GM18858 (cell line): ENCODE measurements at regions not wholly inside any gene's neighbourhood (a gene's known extent, or its start where the extent isn't known, plus 50 kb on each side); places are given as distances from the start of the nearest gene placed in this dataset.
A peak's percentile ranks its signal among the peaks of the same experiment; 100 is the strongest.
"Not testable (repeated sequence)": the region's sequence is repeated elsewhere in the genome, so short reads cannot be mapped to it uniquely, and the experiment has no call there.

Experiments
- ATAC-seq: cut with Tn5 transposase; IDR thresholded peaks from one replicate; pipeline ENCODE4 v1.9.1; 2021; ENCODE audit not compliant: unreplicated experiment

DNA sequence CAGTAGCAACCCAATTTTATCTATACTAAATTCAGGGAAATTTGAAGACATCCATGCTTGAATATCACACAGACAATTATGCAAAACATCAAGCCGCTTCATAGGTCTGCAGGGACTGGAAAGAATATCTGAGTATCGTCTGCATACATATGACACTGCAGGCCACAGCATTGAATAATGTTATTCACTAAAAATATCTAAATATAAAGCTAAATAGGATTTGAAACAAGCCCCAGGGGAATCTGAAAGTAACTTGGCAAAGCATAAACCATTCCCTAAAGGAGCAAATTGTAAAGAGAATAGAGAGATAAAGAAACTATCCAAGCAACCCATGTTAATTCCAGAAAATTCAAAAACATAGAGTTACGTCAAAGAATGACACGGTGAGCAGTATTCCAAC, 1251.0 kb downstream of the PCDH17 start:
- ATAC-seq, result no peak

DNA sequence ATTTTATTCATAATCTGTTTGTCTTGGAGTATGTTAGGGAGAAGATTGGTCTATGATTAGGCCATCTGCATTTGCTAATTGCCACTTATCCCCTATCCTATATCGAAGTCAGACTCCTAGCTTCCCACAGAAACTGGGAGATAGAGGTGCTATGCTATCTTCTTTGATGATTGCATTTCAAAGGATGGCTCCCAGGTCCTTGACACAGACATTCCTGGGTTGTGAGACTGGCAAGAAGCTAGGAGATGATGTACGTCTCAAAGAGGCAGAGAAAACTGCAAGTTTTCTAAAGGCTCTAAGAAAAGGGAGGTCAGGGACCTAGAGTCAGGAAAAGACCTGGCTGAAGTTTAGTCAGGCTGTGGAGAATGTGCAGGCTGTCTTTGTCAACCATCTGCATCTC, 1251.9 kb downstream of the PCDH17 start:
- no peak for ATAC-seq

- no peak for ATAC-seq
Observed at GRCh38 chr13:58884353-58885209, 1253.0 kb downstream of the PCDH17 start.

DNA sequence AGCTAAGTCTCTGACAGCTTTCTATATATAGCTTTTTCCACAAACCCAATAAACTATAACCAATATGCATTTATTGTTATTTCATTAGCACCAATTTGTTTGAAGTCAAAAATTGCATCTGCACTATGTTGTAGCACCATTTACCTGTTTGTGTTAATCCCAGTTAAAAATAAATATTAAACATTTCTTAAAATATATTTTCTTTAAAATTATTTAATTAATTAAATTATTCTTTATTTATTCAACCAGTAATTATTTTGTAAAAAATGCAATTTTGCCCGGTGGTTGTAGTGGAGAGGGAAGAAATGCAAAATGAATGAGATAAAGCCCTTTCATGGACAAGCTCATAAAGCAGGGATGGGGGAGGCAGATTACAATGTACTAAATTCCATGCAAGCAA, 1257.9 kb downstream of the PCDH17 start:
- ATAC-seq, result no peak

- ATAC-seq, result no peak
Observed at GRCh38 chr13:58893396-58893795, 1261.9 kb downstream of the PCDH17 start.

DNA sequence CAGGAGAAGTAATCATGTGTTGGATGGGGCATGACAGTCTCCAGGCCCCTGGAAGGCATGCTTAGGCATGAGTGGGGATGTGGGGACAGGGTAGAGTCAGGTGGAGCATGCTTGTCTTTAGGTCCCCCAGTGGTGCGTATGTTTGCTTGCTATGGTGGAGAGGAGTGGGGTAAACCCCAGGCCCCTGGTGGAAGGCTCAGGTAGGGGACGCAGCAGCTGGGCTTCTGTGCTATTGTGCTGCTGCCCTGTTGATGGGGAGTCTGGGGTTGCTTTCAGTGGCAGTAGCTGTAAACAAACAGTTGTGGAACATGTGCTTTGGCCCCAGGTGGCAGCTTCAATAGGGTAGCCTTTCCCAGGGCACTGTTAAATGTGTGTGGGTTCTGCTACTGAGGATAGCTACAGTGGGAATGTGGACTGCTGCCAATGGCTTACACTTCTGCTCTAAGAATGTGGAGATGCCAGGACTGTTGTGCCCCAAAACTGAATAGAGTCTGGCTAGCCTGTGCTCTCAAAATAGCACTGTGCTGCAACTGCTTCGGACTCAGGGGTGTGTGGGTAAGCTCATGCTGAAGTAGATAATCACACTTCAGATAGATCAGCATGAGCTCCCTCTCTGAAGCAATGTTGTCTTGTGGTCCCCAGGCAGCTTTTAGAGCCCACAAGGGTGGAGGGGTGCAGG, 1257.3 kb downstream of the DIAPH3 start:
- no peak for ATAC-seq

- ATAC-seq, result no peak
Observed at GRCh38 chr13:58907347-58907746, 1256.4 kb downstream of the DIAPH3 start.

GRCh38 chr13:58908019-58908679, 1255.6 kb downstream of the DIAPH3 start:
- ATAC-seq, result peak; percentile 52

- no peak for ATAC-seq
Observed at GRCh38 chr13:58919551-58919950, 1244.2 kb downstream of the DIAPH3 start.

DNA sequence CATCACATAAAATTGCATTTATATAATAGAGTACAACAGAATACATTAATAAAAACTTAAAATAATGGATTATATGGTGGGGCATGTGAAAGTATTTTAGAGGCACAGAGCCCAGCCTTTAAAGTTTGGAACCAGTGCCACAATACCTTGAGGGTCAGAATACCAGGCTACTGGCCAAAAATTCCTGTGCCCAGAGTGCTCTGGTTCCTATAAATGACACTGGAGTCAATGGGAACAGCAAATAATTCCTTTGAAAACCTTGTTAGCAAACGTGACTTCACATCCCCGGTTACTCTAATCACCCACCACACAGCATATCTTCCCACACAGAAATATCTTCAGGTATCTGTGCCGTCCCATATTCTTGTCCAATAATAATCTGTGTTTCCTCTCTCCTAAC, 1242.6 kb downstream of the DIAPH3 start:
- ATAC-seq, result no peak

DNA sequence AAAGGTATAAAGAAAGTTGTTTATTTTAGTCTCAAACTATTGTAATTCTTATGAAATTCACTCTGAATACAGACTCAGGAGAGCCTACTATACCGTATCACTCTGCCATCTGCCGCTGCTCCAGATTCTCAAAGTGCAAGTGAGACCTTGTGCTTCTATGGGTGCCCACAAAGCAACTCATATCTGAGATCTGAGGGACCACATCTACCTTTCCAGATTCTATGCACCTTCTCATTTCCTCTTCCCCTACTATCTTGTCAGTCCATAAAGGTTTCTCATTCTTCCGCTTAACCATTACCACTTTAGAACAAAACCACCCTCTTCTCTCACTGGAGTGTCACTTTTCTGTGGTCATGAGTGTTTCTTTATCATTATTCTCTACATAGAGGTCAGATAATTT, 1236.9 kb downstream of the DIAPH3 start:
- no peak for ATAC-seq

- no peak for ATAC-seq
Observed at GRCh38 chr13:58933475-58933874, 1230.3 kb downstream of the DIAPH3 start.

- no peak for ATAC-seq
Observed at GRCh38 chr13:58935689-58936088, 1228.0 kb downstream of the DIAPH3 start.

DNA sequence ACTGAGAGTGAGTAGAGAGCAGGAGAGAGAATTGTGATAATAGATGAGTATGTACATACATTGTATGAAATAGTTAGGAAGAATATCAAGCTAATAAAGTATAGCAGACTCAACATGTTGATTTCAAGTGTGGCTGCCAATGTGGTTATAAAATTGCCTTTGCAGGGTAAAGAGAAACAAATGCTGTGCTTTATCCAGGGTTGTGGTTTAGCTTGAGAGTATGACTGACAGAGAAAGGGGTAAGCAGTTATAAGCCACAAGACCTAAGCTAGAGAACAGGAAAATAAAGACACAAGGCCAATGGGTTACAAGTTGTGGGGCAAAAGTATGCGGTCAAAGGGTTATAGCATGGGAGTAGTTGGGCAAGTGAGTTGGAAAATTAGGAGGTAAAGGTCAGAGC, 1217.5 kb downstream of the DIAPH3 start:
- ATAC-seq, result no peak

- ATAC-seq, result no peak
Observed at GRCh38 chr13:58949646-58950045, 1214.1 kb downstream of the DIAPH3 start.

- peak; percentile 25 for ATAC-seq
Observed at GRCh38 chr13:58950911-58951310, 1212.8 kb downstream of the DIAPH3 start.

- peak; percentile 86 for ATAC-seq
Observed at GRCh38 chr13:58953638-58954037, 1210.1 kb downstream of the DIAPH3 start.

DNA sequence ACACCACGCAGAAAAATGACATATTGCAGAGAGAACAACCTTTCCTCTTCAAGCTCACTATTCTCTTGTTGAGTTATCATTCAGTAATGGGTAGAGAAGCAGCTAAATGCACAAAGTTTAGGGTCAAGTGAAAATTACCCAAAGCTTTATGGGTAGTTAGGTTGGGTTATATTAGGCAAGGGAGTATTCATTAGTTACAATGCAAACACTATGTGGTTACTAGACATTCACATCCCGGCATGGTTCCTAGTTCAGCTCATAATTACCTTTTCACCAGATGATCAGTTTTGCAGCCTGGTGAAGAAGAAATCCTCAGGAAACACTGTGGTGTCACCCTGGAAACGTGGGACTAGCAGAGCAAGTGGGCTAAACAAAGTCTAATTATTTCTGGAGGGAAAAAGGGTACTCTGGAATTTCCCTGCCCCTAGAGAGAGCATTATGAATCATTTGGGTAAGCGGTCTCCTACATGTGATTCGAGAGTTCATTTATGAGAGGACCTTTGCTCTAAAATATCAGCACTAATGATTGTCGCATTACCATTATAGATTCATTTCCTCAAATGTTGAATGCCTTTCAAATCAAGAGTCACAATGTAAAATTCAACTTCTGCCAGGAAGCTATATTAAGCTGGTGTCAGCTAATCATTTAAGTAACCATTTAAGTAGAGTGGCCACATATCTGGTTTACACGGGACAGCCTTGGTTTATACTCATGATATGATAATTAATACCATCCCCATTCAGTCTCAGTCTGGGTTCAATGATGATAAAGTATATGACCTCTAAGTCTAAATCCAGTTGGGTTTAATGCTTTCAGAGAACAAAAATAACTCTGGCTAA, 1208.0 kb downstream of the DIAPH3 start:
- ATAC-seq, result peak; percentile 45

DNA sequence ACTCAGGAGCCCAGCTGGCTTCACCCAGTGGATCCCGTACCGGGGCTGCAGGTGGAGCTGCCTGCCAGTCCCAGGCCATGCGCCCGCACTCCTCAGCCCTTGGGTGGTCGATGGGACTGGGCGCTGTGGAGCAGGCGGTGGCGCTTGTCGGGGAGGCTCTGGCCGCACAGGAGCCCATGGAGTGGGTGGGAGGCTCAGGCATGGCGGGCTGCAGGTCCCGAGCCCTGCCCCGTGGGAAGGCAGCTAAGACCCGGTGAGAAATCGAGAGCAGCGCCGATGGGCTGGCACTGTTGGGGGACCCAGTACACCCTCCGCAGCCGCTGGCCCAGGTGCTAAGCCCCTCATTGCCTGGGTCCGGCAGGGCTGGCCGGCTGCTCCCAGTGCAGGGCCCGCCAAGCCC, 1205.6 kb downstream of the DIAPH3 start:
- ATAC-seq, result not testable (repeated sequence)

DNA sequence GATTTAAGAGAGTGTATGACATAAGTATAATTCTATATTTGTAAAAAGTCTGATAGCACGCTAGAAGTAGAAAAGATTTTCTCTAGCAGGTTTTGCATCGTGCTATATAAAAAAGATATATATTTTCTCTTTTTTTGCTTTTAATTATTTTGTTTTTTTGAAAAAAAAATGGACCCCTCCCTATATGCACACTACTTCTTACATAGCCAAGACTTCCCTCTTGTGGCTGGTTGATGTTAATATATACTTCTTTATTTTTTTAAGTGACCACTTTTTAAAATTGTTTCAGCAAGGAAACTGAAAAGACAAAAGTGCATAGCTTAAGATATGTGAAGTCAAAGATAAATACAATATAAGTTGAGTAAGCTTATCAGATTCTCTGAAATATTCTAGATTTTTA, 1202.8 kb downstream of the DIAPH3 start:
- ATAC-seq, result no peak

DNA sequence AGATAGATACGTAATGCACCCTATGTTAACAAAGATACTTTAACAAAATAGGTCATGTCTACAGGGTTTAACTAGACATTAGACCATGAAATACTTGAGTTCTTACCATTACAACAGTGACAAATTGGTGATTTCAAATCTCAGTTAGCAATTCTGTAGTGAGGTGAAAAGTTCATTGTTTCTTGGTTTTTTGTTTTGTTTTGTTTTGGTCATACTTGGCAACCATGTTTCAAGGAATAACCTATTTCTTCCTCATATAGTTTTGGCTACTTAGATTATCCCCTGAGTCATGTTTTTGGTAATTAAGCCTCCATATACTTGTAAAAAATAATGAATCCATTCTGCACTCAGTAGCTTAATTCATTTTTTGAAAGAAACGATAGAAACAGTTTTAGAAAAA, 1200.4 kb downstream of the DIAPH3 start:
- ATAC-seq, result no peak
